ENCODE measurements at regions not wholly inside any gene's neighbourhood (a gene's known extent, or its start where the extent isn't known, plus 50 kb on each side); places are given as distances from the start of the nearest gene placed in this dataset.

- TF ChIP-seq POLR2A (IDR thresholded peaks at IDR 0.05) (no peak), CTCF (IDR thresholded peaks at IDR 0.05) (no peak)
These were observed 180.5 kb upstream of the ZBED5 start for GRCh38 chr11:11038352-11038751.
